ENCODE measurements at regions not wholly inside any gene's neighbourhood (a gene's known extent, or its start where the extent isn't known, plus 50 kb on each side); places are given as distances from the start of the nearest gene placed in this dataset.
"Not testable (repeated sequence)": the region's sequence is repeated elsewhere in the genome, so short reads cannot be mapped to it uniquely, and the experiment has no call there.

DNA sequence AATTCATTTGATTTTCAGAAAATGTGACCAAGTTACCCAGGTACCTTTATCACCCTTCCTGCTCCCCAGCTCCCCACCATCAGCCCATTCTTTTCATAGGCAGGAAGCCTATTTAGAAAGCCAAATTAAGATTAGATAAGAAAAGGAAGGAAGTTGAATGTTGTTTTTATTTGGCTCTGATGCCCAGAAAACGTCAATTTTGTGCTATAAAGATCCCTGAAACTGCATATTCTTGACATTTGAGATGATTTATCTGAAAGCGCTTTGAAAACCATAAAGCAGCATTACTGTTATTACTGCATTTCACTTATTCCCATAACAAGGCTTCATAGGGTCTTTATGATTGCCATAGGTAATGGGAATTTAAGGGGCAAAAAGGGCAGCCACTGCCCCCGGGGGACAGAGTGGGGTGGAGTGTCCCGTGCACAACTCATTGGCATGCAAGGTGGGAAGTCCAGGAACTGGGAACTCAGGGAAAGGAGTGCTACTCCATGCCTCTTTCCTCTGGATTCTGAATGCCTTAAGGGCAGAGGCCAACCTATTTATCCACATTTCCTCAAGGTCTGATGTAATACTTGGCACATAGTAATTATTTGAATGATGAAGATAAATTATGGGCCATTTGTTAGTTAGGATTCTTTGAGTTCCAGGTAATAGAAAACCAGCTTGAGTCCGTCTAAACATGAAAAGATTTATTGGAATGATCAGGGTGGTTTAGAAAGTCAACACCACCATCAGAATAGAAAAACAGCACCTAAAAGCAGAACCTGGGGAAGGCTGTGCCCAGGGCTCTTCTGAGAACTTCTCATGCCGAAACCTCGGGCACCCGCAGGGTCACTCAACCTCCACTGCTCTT lies 100.6 kb upstream of the ELMO1 start:
- no peak for DNase-seq

DNA sequence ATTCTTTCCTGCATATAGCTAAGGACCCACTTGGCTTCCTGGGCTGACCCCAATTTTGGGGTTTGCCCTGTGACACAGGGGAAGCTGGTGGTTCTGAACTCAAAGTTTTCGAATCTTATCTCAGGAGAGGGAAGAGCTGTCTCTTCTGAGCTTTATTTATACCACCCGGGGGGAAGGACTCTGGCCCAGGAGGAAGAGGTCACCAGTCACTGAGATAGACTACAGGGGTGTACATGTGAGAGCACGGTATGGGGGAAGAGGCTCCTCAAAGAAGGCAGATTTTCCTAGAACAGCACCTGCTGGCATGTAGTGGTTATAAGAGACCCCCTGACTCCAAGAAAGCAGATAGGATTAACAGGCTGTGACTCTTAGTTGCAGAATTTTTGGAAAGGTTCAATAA lies 101.8 kb upstream of the ELMO1 start:
- DNase-seq = no peak

DNA sequence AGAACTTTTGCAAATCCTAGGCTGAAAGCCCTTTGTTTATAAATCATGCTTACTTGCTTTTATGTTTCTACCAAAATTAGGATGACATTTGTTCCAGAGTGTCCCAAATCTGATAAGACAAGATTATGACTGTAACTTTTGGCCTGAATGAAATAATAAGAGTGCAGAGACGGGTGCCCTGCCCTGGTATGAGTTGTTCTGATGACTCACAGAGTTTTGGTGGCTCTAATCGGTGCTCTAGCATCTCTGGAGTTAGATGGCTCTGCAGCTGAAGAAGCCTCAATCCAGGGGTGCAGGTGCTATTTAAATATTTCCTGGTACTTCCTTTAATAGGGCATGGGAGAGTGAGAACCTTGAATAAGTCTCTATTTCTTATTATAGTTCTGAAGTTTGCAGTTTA lies 102.2 kb upstream of the ELMO1 start:
- DNase-seq = no peak

DNA sequence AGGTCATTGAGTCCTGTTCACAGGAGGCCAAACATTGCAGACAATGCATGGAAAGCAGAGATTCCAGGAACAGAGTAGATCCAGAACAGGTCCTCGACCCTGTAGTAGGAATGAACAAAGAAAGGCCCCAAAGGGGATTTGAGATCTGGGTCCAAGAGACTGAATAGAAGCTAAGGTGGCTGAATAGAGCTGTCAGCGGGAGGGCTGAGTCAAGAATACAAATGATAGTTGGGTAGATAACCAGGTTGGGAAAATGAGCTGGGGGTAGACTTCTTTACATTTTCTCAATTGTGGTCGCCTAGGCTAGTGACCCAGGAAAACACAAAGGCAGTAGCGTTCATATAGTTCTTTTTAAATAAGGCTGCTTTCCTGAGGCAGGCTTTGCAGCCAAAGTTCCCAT lies 103.4 kb upstream of the ELMO1 start:
- DNase-seq = no peak

DNA sequence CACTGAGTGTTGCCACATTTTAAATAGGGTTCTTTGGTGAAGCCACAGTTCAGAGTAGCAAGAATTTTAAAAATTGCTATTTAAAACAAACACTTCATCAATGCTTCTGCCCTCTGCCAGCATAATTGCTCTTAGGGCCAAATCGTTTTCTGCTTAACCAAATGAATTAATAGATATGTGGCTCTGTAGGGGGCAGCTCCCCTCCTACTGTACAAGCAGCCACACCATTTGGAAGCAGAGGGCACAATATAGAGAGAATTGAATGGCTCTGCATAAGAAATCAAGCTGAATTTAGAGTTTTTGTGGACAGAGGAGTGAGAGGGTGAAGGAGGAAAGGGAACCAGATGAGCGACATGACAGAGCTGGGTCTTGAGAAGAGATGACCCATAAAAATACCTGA lies 103.8 kb upstream of the ELMO1 start:
- DNase-seq = not testable (repeated sequence)

DNA sequence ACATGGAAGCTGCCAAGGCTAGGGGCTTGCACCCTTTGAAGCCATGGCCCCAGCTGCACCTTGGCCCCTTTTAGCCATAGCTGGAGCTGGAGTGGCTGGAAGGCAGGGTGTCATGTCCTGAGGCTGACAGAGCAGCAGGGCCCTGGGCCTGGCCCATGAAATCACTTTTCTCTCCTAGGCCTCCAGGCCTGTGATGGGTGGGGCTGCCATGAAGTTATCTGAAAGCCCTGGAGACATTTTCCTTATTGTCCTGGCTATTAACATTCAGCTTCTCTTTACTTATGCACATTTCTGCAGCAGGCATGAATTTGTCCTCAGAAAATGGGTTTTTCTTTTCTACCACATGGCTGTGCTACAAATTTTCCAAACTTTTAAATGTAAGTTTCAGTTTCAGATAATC lies 106.9 kb upstream of the ELMO1 start:
- DNase-seq = no peak

DNA sequence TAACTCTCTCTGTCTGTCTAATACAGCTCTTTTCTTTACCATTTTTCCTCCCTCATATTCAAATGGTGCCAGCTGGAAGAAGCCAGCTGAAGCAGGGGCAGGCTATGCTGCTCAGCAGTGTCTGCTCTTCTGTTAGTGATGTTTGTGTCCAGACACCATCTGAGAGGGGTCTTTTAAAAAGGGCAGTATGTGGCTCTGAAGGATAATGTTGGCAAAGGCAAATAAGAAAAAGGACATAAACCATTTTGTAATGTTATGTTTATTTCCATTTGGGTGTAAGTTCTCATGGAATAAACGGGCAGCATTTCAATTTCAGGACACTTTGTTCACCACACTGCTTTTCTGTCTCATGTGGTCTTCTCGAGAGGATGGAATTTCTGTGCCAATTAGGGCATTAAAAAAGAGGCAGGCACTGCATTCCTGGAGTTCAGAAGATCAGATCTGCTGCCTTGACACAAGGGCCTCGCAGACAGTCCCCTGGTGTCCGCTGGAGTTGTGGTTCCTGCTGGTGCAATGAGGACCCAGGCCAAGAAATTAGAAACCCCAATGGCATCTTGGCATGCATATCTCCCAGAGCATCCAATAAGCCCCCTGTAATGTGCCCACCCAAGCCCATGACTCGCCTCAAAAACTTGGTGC lies 109.0 kb upstream of the ELMO1 start:
- no peak for DNase-seq

DNA sequence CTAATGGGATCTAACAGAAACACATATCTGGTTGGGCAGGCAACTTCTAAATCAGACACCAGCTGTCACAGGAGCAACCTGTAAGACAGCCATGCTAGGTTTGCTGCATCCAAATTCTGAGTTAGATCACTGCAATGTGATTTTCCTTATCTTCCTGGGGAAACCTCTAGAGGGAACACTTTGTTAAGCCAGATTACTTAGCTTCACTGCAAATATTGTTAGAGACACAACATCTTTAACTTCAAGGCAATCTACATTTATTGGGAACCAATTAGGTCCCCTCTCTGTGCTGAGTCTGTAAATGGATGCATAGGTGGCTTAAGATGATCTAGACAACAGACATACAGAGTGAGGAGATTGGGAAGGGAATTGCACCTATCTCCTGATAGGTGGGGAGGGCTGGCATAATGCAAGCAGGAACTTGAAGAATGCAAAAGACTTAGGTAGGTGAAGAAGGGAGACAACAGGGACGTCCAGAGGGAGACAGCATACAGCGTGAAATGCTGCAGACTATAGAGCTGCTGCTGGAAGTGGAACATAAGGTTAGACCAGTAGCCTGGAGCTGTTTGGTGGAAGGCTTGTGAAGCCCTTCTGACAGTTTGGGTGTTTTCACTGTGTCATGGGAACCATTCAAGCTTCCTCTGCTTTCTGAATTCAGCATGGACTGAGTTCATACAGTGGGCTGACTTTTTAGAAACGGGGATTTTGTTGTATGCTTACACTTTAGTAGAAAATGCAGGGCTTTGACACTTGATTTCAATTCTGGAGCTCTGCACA lies 109.8 kb upstream of the ELMO1 start:
- no peak for DNase-seq

DNA sequence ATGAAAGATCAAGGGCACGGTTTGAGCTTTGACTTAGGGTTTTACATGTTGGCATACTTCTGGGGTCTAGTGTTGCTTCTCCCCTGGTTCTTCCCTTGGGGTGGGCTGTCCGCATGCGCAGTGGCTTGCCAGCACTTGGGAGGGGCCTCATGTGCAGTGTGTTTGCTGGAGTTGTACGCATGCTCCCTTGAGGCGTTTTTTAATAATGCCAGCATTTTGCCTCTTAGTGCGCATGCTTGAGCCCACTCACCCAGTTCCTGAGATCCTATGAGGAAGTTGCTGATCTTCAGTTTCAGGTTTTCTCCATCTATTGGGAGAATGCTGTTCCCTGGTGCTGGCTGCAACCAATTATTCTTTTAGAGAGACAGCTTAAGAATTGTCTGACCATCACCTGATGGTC lies 113.4 kb upstream of the GPR141 start:
- DNase-seq = no peak

DNA sequence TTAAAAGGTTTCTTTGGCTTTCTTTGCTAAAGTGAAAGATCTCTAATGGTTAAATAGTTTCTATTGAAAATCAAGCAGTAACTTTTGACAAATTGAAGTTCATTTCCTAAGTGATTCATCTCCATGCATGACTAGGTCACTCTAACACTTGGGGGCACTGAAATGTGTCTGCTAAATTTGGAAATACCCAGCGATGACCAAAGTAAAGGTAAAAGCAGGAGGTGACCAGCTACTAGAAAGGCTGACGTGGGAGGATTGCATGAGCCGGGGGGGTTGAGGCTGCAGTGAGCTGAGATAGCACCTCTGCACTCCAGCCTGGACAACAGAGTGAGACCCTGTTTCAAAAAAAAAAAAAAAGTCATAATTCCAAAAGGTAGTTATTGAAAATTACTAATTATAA lies 111.8 kb upstream of the GPR141 start:
- no peak for DNase-seq

DNA sequence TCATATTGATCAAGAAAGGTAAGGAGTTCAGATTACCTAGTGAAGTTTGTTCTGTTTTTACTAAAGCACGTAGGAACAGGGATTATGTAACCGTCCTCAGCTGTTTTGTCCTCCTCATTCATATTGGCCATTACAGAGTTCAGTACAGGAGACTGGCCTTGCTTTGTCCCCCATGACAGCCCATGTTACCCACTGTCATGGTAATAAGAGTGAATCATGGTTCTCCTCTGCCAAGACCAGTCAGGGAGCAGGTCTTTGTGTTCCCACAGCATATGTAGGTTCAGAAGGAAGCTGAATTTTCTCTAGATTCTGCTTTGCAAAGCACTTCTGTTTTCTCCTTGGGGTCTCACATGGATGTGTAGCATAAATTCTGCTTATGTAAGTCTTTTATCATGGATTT lies 106.2 kb upstream of the GPR141 start:
- no peak for DNase-seq

DNA sequence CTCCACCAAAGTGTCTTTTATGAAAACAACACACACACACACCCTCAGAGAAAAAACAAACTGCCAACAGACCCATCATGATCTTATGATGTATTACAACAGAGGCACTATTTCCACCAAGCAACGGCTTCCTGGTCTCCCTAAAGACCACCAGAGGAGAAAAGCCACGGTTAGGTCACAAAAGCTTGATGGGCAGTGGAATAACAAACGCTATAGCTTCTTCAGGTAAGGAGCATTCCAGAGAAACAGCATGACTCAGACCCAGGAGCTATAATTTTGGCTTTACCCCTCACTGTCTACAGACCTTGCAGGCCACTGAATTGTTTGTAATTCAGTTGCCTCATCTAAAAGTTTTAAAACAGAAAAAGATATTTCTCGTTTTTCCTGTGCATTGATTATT lies 105.7 kb upstream of the GPR141 start:
- no peak for DNase-seq

DNA sequence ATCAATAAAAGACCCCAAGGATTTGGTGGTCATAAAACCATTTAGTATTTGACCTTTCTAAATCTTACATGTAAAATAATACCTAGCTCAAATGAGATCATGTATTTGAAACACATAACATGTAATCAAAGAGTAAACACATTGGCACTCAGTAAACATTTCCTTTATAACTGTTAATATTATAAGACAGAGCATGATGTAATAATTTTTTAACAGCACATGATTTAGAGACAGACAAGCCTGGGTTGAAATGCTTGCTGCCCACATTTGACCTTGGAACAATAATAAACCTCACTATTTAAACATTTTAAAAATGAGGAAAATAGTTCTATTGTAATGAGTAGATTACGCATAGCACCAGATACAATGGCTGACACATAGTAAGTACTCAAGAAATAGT lies 105.2 kb upstream of the GPR141 start:
- no peak for DNase-seq

DNA sequence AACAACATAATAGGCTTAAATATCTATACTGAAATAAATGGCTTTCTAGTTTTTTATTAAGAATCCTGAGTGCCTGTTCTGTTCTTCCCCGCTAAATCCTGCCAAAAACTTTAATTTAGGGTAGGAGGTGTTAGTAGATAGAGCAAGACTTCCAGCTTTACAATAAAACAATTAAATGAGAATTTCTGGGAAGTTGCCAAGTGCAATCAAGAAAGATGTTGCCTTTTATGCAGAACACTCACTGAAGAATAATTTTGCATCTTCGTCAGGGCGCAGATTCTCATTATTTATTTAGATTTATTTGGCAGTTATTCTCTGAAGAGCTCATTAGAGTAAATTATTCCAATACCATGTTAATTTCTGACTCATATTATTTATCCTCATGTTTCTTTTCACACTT lies 103.2 kb upstream of the GPR141 start:
- no peak for DNase-seq

DNA sequence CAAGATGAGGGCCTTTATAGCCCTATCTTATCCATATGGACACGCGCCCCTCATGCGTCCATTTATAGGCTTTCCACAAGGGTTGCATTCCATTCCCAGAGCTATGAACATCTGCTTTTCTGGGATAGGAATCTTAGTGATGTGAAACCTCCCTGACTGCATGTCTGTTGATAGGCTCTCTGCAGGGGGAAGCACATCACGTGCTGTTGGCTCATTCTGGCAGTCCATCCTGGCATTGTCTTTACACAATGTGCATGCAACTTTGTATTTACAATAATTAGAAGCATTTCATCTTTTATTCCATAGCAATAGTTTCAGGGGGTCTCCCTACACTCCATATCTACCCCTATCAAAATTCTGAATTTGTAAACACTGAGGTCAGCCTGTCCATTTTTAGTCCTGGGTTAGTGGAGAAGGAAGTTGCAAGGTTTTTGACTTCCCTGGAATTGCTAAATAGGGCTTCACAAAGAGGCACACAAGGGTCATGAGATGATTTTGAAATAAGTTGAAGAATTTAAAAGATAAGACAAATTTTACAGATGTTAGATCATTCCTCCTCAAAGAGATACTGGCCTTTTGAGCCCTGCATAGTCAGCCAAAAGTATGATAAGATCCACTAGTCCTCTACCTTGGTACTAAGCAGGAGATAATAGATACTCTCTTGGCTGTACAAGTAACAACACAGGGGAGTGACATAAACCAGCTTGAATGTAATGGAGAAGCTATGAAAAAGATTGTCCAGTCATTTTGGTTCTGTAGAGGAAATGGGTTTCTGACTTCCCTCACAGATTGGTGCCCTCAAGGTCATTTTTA lies 98.7 kb upstream of the GPR141 start:
- DNase-seq = not testable (repeated sequence)

DNA sequence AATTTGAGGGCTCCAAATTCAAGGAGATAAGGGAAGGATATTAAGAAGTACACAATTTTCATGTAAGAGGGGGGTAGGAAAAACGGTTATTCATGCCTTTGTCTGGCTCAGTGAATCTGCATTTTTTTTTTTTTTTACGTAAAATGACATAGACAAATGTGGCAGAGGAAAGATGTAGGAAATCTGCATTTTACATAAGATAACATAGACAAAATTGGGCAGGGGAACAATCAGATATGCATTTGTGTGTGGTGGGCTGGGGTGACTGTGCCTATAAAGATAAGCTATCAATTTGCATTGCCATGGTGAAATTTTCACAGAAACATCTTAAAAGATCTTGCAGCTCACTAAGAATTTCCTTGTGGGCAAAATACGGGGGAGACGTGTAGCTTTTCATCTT lies 92.7 kb upstream of the GPR141 start:
- DNase-seq = no peak

DNA sequence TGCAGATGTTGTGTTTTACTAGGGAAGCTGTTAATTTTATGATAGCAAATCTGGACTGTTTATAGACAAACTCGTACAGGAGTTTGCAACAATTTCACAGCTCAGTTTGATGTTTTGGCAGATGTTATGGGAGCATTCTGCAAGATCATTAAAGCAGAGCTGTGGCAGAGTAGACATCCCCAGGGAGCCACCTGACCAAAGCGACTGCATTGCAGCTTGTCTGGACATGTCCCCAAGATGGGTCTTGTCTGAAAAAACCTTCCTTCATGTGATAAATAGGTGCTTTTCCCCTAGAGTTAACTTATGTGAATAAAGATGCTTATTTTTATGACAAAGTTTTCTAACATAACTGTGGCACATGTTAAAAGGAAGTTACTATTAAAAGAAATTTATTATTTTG lies 91.2 kb upstream of the GPR141 start:
- DNase-seq = no peak

DNA sequence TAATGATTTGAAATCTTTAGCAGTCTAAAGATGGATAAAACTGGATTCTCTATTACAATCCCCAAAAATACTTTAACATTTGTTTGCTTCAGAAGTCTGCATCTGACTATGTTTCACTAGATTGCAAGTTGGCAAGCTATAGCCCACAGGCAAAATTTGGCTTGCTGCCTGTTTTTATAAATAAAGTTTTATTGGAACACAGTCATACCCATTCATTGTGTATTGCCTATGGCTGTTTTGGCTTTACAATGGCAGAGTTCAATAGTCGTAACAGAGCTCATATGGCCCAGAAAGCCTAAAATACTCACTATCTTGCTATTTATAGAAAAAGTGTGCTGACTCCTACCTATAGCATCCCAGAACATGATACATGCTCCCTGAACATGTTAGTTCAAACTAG lies 89.0 kb upstream of the GPR141 start:
- no peak for DNase-seq

DNA sequence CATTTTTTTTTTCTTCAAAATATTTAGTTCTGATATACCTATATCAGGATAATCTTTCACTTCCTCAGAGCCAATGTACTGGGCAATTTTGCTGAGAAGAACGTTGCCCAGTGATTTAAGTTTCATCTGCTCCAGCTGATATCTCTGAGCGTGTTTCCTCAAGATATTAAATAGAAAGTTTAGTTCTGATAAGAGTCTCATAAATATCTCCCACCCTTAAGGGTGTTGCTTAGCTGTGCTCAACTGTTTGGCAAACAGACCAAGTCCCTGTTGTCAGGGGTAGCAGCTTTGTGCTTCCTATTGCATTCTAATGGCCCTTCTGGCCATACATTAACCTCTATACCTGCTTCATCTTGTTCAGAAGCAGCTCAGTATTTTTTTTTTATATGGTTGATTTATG lies 84.7 kb upstream of the GPR141 start:
- DNase-seq = no peak

DNA sequence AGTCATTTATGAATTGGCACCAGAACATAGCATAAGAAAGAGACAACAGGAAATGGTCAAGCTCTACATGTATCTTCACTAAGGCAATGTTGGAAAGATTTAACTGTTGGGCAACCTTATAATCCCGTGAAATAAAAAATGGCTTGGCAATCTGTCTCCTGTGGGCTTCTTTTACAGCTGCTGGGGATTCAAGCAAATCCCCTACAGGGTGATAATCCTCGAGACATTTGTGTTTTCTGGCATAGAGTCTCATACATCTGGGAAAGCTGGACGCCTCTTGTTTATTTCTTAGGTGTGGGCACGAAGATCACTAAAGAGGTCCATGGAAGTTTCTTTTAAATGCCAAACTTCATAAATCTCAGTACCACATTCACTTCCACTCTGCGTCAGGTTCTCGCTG lies 82.2 kb upstream of the GPR141 start:
- no peak for DNase-seq

DNA sequence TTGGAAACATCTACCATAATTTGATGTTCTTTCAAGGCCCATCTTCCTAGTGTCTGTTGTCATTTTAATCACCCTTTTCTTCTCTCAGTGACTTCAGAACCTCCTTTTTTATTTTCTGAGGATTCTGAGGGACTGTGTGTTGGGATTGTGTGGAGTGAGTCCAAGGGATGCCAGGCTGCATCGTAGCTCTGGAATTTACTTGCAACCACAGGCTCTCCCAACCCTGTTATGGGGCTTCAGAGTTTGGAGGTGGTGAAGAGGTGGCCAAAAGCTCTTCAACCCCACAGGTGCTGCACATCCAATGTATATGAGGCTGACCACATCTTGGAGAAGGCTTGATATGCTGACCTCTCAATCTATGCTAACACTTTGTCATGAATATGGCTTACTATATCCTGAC lies 79.5 kb upstream of the GPR141 start:
- DNase-seq = no peak

DNA sequence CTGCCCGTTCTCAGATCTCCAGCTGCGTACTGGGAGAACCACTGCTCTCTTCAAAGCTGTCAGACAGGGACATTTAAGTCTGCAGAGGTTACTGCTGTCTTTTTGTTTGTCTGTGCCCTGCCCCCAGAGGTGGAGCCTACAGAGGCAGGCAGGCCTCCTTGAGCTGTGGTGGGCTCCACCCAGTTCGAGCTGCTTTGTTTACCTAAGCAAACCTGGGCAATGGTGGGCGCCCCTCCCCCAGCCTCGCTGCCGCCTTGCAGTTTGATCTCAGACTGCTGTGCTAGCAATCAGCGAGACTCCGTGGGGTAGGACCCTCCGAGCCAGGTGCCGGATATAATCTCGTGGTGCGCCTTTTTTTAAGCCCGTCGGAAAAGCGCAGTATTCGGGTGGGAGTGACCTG lies 66.2 kb upstream of the GPR141 start:
- not testable (repeated sequence) for DNase-seq

DNA sequence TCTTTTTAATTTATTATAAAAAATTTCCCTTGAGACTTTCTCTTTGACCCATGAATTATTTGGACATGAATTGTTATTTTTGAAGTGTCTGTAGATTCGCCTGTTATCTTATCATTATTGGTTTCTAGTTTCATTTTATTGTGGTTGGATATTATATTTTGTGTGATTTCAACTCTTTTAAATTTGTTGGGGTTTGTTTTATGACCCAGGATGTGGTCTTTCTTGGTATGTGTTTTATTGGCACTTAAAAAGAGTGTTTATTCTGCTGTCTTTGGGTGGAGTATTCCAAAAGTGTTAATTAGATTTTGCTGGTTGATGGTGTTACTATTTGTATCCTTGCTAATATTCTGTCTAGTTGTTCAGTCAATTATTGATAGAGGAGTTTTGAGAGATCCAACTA lies 50.5 kb upstream of the GPR141 start:
- no peak for DNase-seq
